K562 (cell line): ENCODE measurements at regions not wholly inside any gene's neighbourhood (a gene's known extent, or its start where the extent isn't known, plus 50 kb on each side); places are given as distances from the start of the nearest gene placed in this dataset.

Experiments used
- ATAC-seq: fragments of 200-7000 bp; cut with Tn5 transposase; 3 replicates; pipeline ENCODE4 v1.9.1; 2020; ENCODE audit warnings: moderate library complexity
- BruUV-seq: library from RNA; stranded (reverse); fragments of 400-500 nt; replicated peaks from 2 replicates; lab custom pipeline; 2021; lab: Mats Ljungman, UMichigan
- CTCF ChIA-PET: fragments of 300-600 bp; formaldehyde crosslinking; extraction: SDS; loops from one replicate; lab custom pipeline; 2021; ENCODE audit warnings: low intra/inter-chr PET ratio; lab: Yijun Ruan, JAX
- POLR2A ChIA-PET: fragments of 300-600, 350-650 bp; sonication (Branson Sonifier 250); formaldehyde crosslinking; extraction: SDS; loops from one replicate; lab custom pipeline; 2021; ENCODE audit warnings: antibody characterized with exemption, inconsistent platforms; lab: Yijun Ruan, JAX
- DNase-seq, 4 experiments: peaks; one replicate each; pipeline versions ENCODE4 v3.0.0 to v3.0.0-alpha.2; 2011 to 2018; ENCODE audit warnings: low spot score in 3 of 4, mixed read lengths in 3 of 4; ENCODE audit errors: extremely low read depth in 1 of 4
- FAIRE-seq: peaks from 2 replicates; lab custom pipeline; 2011; peaks lifted over from hg19 to GRCh38; lab: Jason Lieb, UNC
- H2AFZ ChIP-seq: 2 replicates; pipeline ENCODE4 v1.6.0; 2011; ENCODE audit warnings: low read depth, low read length, control low read depth, inconsistent platforms
- H3K27ac ChIP-seq: fragments of 200-600 bp; 3 replicates; pipeline ENCODE4 v1.8.0; 2011; ENCODE audit warnings: low read depth, mild to moderate bottlenecking, control low read depth, inconsistent platforms, low read length, moderate library complexity, mixed read lengths; ENCODE audit errors: extremely low read depth
- H3K27me3 ChIP-seq, 2 experiments: fragments of 300-600 bp in 1 of 2; 2 replicates in 1 of 2; 3 replicates in 1 of 2; pipeline versions ENCODE4 v1.6.0 to v1.8.0; 2011; ENCODE audit warnings: inconsistent platforms in 2 of 2, low read length in 2 of 2, mild to moderate bottlenecking in 1 of 2, mixed read lengths in 1 of 2, moderate library complexity in 1 of 2; ENCODE audit not compliant: control insufficient read depth in 2 of 2, insufficient read depth in 2 of 2
- H3K36me3 ChIP-seq: fragments of 300-600 bp; 3 replicates; pipeline ENCODE4 v1.8.0; 2011; ENCODE audit warnings: mild to moderate bottlenecking, low read length, inconsistent platforms; ENCODE audit not compliant: control insufficient read depth, insufficient read depth
- H3K4me1 ChIP-seq, 2 experiments: fragments of 200-600 bp in 1 of 2; replicated peaks in 1 of 2; 2 replicates in 1 of 2; 3 replicates in 1 of 2; pipeline versions ENCODE4 v1.5.1 to v1.8.0; 2011; ENCODE audit warnings: inconsistent platforms in 2 of 2, low read length in 2 of 2, mild to moderate bottlenecking in 1 of 2, mixed read lengths in 1 of 2, moderate library complexity in 1 of 2; ENCODE audit not compliant: control insufficient read depth in 2 of 2, insufficient read depth in 2 of 2
- H3K4me2 ChIP-seq: 2 replicates; pipeline ENCODE4 v1.6.1; 2011; ENCODE audit warnings: low read length, control low read depth, inconsistent platforms, mixed read lengths; ENCODE audit not compliant: insufficient read depth
- H3K4me3 ChIP-seq: fragments of 200-600 bp; sonication (generic), shearing (Covaris generic); 2 replicates; pipeline ENCODE4 v1.5.1; 2016; ENCODE audit warnings: control low read depth, inconsistent platforms
- H3K79me2 ChIP-seq: fragments of 200-600 bp; 3 replicates; pipeline ENCODE4 v1.8.0; 2011; ENCODE audit warnings: low read length, inconsistent platforms; ENCODE audit not compliant: control insufficient read depth, insufficient read depth
- H3K9ac ChIP-seq, 2 experiments: 2 replicates each; pipeline versions ENCODE4 v1.6.0 to v1.6.1; 2011; ENCODE audit warnings: low read depth in 2 of 2, low read length in 2 of 2, control low read depth in 1 of 2, inconsistent platforms in 1 of 2, mild to moderate bottlenecking in 1 of 2, mixed read lengths in 1 of 2; ENCODE audit not compliant: insufficient read depth in 1 of 2
- H3K9me1 ChIP-seq: one replicate; pipeline ENCODE4 v1.6.0; 2011; ENCODE audit warnings: inconsistent platforms, mild to moderate bottlenecking, low read length, moderate library complexity; ENCODE audit not compliant: control insufficient read depth, insufficient read depth
- H3K9me3 ChIP-seq: replicated peaks from 2 replicates; pipeline ENCODE4 v1.5.1; 2011; ENCODE audit warnings: low read depth, low read length, inconsistent platforms; ENCODE audit not compliant: control insufficient read depth, insufficient read depth
- H4K20me1 ChIP-seq: replicated peaks from 2 replicates; pipeline ENCODE4 v1.6.1; 2011; ENCODE audit warnings: low read length, inconsistent platforms, mixed read lengths; ENCODE audit not compliant: control insufficient read depth, insufficient read depth
- CBFB ChIP-seq: sonication (generic); formaldehyde crosslinking; IDR thresholded peaks from 2 replicates; pipeline ENCODE4 v1.4.0; 2020; ENCODE audit warnings: mild to moderate bottlenecking, missing genetic modification reagents
- LCOR ChIP-seq: sonication (generic); formaldehyde crosslinking; IDR thresholded peaks from 2 replicates; pipeline ENCODE4 v1.8.0; 2022; ENCODE audit warnings: mild to moderate bottlenecking, missing genetic modification reagents
- MECOM ChIP-seq: fragments of 250-450 bp; sonication (Bioruptor Pico); IDR thresholded peaks from 2 replicates; pipeline ENCODE4 v1.8.0; 2022; ENCODE audit warnings: inconsistent platforms
- RBBP5 ChIP-seq: fragments of 200-600 bp; sonication (generic); IDR thresholded peaks from 2 replicates; pipeline ENCODE4 v1.6.1; 2012; ENCODE audit warnings: borderline replicate concordance, mild to moderate bottlenecking, low read length, control low read depth, inconsistent platforms; ENCODE audit not compliant: insufficient read depth, poor library complexity, severe bottlenecking
- RBM14 ChIP-seq: fragments of 200-400 bp; formaldehyde crosslinking; IDR thresholded peaks from 2 replicates; pipeline ENCODE4 v1.6.1; 2018; ENCODE audit warnings: low read depth, mild to moderate bottlenecking, low read length, moderate library complexity, borderline replicate concordance; ENCODE audit not compliant: insufficient read depth
- SETDB1 ChIP-seq: IDR thresholded peaks from one replicate; pipeline ENCODE4 v1.6.1; 2012; ENCODE audit warnings: low read length, control low read depth, inconsistent platforms
- SMAD3 ChIP-seq: fragments of 450-650 bp; formaldehyde crosslinking; conservative IDR thresholded peaks from 2 replicates; pipeline ENCODE4 v1.4.0; 2020; ENCODE audit warnings: mild to moderate bottlenecking
- TAF15 ChIP-seq: fragments of 200-400 bp; formaldehyde crosslinking; IDR thresholded peaks from 2 replicates; pipeline ENCODE4 v1.6.1; 2017; ENCODE audit warnings: mild to moderate bottlenecking, low read depth, low read length, moderate library complexity
- ZKSCAN3 ChIP-seq: fragments of 250-450 bp; sonication (Bioruptor Pico); IDR thresholded peaks from 2 replicates; pipeline ENCODE4 v1.4.0; 2020
- ZNF444 ChIP-seq: fragments of 250-450 bp; sonication (Bioruptor Pico); IDR thresholded peaks from 2 replicates; pipeline ENCODE4 v1.4.0; 2020; ENCODE audit warnings: mild to moderate bottlenecking, moderate library complexity
- WGBS: fragments of 100-300 bp; shearing (Covaris generic); methylation state at CpG from one replicate; pipeline ENCODE4 v1.1.6; 2016; ENCODE audit warnings: low coverage, mixed read lengths; ENCODE audit not compliant: insufficient coverage; ENCODE audit errors: missing lambda C conversion rate; 5-methylcytosine and 5-hydroxymethylcytosine counted together
- in situ Hi-C: fragments of 300-500 bp; cut with MboI; formaldehyde crosslinking; loops from 4 replicates; pipeline ENCODE4 v1.15.0; 2018; ENCODE audit warnings: inconsistent platforms, mixed read lengths
- intact Hi-C: fragments of 100-400 bp; cut with micrococcal nuclease; formaldehyde crosslinking; loops from 2 replicates; pipeline ENCODE4 v1.14.2; 2022
- TF ChIP-seq, protein P1 (sequence below): sonication (generic); formaldehyde crosslinking; IDR thresholded peaks from 2 replicates; pipeline ENCODE4 v1.8.1; 2023; ENCODE audit warnings: mild to moderate bottlenecking, missing genetic modification reagents
- TF ChIP-seq, protein P2 (sequence below): fragments of 450-650 bp; IDR thresholded peaks from 2 replicates; pipeline ENCODE4 v1.6.1; 2018; ENCODE audit not compliant: partially characterized antibody
- TF ChIP-seq, protein P3 (sequence below): fragments of 250-450 bp; sonication (Bioruptor Pico); IDR thresholded peaks from 2 replicates; pipeline ENCODE4 v1.4.0; 2020; ENCODE audit warnings: borderline replicate concordance

DNA sequence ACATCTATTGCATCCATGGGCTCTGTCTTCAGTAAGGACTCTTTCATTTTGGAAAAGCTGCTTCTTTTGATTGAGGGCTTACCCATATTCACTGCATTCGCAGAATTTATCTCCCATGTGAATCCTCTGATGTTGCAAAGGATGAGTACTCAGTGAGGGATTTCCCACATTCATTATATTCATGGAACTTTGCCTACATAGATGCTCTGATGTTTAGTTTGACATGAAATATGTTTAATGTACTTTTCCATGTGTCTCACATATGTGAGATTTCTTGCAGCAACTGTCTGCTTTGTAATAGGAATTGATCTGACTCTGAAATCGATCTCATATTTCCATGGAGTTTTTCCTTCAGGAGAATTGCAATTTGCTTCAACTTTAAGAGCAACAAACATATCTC is 1699.6 kb upstream of the FLRT2 start (continued):
- TF ChIP-seq RBM14 = no peak
- TF ChIP-seq, protein P1, sequence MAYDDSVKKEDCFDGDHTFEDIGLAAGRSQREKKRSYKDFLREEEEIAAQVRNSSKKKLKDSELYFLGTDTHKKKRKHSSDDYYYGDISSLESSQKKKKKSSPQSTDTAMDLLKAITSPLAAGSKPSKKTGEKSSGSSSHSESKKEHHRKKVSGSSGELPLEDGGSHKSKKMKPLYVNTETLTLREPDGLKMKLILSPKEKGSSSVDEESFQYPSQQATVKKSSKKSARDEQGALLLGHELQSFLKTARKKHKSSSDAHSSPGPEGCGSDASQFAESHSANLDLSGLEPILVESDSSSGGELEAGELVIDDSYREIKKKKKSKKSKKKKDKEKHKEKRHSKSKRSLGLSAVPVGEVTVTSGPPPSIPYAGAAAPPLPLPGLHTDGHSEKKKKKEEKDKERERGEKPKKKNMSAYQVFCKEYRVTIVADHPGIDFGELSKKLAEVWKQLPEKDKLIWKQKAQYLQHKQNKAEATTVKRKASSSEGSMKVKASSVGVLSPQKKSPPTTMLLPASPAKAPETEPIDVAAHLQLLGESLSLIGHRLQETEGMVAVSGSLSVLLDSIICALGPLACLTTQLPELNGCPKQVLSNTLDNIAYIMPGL = no peak

DNA sequence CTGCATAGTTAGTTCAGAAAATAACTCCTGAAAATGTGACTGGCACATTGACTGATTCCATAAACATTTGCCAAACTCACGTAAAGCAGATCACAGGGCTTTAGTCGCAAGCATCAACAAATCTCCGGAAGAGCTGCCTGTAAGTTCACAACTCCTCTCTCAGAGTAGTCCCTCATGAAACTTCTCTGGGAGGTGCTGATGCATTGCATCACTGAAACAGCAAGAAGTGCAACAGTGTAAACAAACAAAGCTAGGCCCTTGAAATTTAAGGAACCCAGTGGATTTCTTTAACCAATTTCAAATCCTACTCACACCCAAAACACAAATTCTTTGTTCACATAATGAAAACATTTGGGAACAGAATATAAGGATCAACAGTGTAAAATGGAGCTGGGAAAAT is 1691.7 kb upstream of the FLRT2 start:
- no peak overlapping the region for H3K4me2 ChIP-seq
- in situ Hi-C loops (no loop called here), intact Hi-C loops (no loop called here)
- H3K36me3 ChIP-seq = no peaks in the 10 kb centered on the region
- H3K4me3 ChIP-seq = no peak overlapping the region
- H3K9ac ChIP-seq = no peak overlapping the region
- H2AFZ ChIP-seq = no peak overlapping the region
- ATAC-seq (no peak), FAIRE-seq (no peak), DNase-seq (no peak)
- H3K79me2 ChIP-seq = no peaks in the 10 kb centered on the region
- no peaks in the 10 kb centered on the region for H4K20me1 ChIP-seq
- no peak overlapping the region for H3K27ac ChIP-seq
- TF ChIP-seq, protein P2, sequence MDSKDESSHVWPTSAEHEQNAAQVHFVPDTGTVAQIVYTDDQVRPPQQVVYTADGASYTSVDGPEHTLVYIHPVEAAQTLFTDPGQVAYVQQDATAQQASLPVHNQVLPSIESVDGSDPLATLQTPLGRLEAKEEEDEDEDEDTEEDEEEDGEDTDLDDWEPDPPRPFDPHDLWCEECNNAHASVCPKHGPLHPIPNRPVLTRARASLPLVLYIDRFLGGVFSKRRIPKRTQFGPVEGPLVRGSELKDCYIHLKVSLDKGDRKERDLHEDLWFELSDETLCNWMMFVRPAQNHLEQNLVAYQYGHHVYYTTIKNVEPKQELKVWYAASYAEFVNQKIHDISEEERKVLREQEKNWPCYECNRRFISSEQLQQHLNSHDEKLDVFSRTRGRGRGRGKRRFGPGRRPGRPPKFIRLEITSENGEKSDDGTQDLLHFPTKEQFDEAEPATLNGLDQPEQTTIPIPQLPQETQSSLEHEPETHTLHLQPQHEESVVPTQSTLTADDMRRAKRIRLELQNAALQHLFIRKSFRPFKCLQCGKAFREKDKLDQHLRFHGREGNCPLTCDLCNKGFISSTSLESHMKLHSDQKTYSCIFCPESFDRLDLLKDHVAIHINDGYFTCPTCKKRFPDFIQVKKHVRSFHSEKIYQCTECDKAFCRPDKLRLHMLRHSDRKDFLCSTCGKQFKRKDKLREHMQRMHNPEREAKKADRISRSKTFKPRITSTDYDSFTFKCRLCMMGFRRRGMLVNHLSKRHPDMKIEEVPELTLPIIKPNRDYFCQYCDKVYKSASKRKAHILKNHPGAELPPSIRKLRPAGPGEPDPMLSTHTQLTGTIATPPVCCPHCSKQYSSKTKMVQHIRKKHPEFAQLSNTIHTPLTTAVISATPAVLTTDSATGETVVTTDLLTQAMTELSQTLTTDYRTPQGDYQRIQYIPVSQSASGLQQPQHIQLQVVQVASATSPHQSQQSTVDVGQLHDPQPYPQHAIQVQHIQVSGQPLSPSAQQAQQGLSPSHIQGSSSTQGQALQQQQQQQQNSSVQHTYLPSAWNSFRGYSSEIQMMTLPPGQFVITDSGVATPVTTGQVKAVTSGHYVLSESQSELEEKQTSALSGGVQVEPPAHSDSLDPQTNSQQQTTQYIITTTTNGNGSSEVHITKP = no peak
- TF ChIP-seq TAF15 (no peak), SMAD3 (CRISPR knock-in tag) (no peak), ZKSCAN3 (no peak), LCOR (CRISPR knock-in tag) (no peak), MECOM (no peak), RBBP5 (no peak), SETDB1 (no peak), CBFB (CRISPR knock-in tag) (no peak), ZNF444 (no peak)
- TF ChIP-seq, protein P3, sequence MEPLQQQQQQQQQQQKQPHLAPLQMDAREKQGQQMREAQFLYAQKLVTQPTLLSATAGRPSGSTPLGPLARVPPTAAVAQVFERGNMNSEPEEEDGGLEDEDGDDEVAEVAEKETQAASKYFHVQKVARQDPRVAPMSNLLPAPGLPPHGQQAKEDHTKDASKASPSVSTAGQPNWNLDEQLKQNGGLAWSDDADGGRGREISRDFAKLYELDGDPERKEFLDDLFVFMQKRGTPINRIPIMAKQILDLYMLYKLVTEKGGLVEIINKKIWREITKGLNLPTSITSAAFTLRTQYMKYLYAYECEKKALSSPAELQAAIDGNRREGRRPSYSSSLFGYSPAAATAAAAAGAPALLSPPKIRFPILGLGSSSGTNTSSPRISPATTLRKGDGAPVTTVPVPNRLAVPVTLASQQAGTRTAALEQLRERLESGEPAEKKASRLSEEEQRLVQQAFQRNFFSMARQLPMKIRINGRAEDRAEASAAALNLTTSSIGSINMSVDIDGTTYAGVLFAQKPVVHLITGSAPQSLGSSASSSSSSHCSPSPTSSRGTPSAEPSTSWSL (CRISPR knock-in tag) = no peak
- no peaks in the 10 kb centered on the region for H3K9me1 ChIP-seq
- 0% methylated on average over 3 of the region's 3 CpGs for WGBS
- POLR2A ChIA-PET = no interaction called here
- H3K4me1 ChIP-seq = no peaks in the 10 kb centered on the region
- BruUV-seq = no TSS peak
- H3K27me3 ChIP-seq = no peaks in the 10 kb centered on the region
- H3K9me3 ChIP-seq = no peaks in the 10 kb centered on the region
- CTCF ChIA-PET = no interaction called here
